OCI-LY3 (cell line): ENCODE measurements at regions not wholly inside any gene's neighbourhood (a gene's known extent, or its start where the extent isn't known, plus 50 kb on each side); places are given as distances from the start of the nearest gene placed in this dataset.

Source experiments
- H2AFZ ChIP-seq: fragments of 200-600, 300-600 bp; shearing (Covaris generic); 2 replicates; pipeline ENCODE4 v1.6.0; 2014; ENCODE audit warnings: antibody characterized with exemption, low read depth, low read length
- H3K27ac ChIP-seq: fragments of 200-600, 300-600 bp; sonication (generic); 2 replicates; pipeline ENCODE4 v1.5.1; 2014; ENCODE audit warnings: mild to moderate bottlenecking, low read length, moderate library complexity, mixed read lengths
- H3K27me3 ChIP-seq: fragments of 200-600, 300-600 bp; sonication (generic); 2 replicates; pipeline ENCODE4 v1.6.1; 2014; ENCODE audit warnings: low read depth, low read length, mixed read lengths
- H3K36me3 ChIP-seq: fragments of 200-600, 300-600 bp; sonication (generic); replicated peaks from 2 replicates; pipeline ENCODE3; 2014; ENCODE audit warnings: low read depth, low read length, mixed read lengths
- H3K4me1 ChIP-seq: fragments of 300-600, 200-600 bp; sonication (generic); 2 replicates; pipeline ENCODE4 v1.6.1; 2014; ENCODE audit warnings: low read length, mixed read lengths
- H3K4me2 ChIP-seq: fragments of 200-600, 300-600 bp; sonication (generic); 2 replicates; pipeline ENCODE4 v1.6.1; 2014; ENCODE audit warnings: low read length, mixed read lengths
- H3K4me3 ChIP-seq: fragments of 300-600, 200-600 bp; sonication (generic); 2 replicates; pipeline ENCODE4 v1.5.1; 2014; ENCODE audit warnings: antibody characterized with exemption, mild to moderate bottlenecking, low read length, moderate library complexity
- H3K79me2 ChIP-seq: fragments of 300-600, 200-600 bp; shearing (Covaris generic); 2 replicates; pipeline ENCODE4 v1.6.1; 2014; ENCODE audit warnings: mild to moderate bottlenecking, low read length, mixed read lengths
- H3K9ac ChIP-seq: fragments of 300-600, 200-600 bp; shearing (Covaris generic); 2 replicates; pipeline ENCODE4 v1.6.0; 2014; ENCODE audit warnings: mild to moderate bottlenecking, low read length, moderate library complexity
- H3K9me3 ChIP-seq: fragments of 200-600, 300-600 bp; shearing (Covaris generic); 2 replicates; pipeline ENCODE4 v1.6.1; 2014; ENCODE audit warnings: low read length, mixed read lengths; ENCODE audit not compliant: insufficient read depth
- H4K20me1 ChIP-seq: fragments of 200-600, 300-600 bp; sonication (generic); 2 replicates; pipeline ENCODE4 v1.6.1; 2016; ENCODE audit warnings: low read length, mixed read lengths; ENCODE audit not compliant: insufficient read depth
- CTCF ChIP-seq: fragments of 200-600, 300-600 bp; sonication (generic); IDR thresholded peaks from 2 replicates; pipeline ENCODE4 v1.5.1; 2014; ENCODE audit warnings: antibody characterized with exemption, low read length, low read depth
- EZH2phosphoT487 ChIP-seq: fragments of 200-600 bp; shearing (Covaris generic); IDR thresholded peaks from 2 replicates; pipeline ENCODE4 v1.6.1; 2018; ENCODE audit warnings: antibody characterized with exemption, mixed run types, low read depth

GRCh38 chr2:37783545-37783944, 112.1 kb upstream of the CDC42EP3 start:
- peaks cover 11% of the 10 kb centered on the region; the same call in 1 of the 2 replicates for H3K9me3 ChIP-seq
- no peak overlapping the region for H3K4me2 ChIP-seq
- H3K79me2 ChIP-seq, result no peaks in the 10 kb centered on the region
- no peaks in the 10 kb centered on the region for H4K20me1 ChIP-seq
- no peak overlapping the region for H3K4me3 ChIP-seq
- no peaks in the 10 kb centered on the region for H3K4me1 ChIP-seq
- no peaks in the 10 kb centered on the region for H3K27me3 ChIP-seq
- no peak overlapping the region for H2AFZ ChIP-seq
- H3K27ac ChIP-seq, result no peak overlapping the region
- no peak overlapping the region for H3K9ac ChIP-seq
- TF ChIP-seq CTCF, result no peak
- no peak for TF ChIP-seq EZH2phosphoT487
- H3K36me3 ChIP-seq, result no peaks in the 10 kb centered on the region

- H3K36me3 ChIP-seq, result no peaks in the 10 kb centered on the region
- H3K9ac ChIP-seq, result no peak overlapping the region
- H3K27ac ChIP-seq, result no peak overlapping the region
- no peaks in the 10 kb centered on the region for H4K20me1 ChIP-seq
- H3K27me3 ChIP-seq, result no peaks in the 10 kb centered on the region
- no peak overlapping the region for H3K4me2 ChIP-seq
- H3K79me2 ChIP-seq, result no peaks in the 10 kb centered on the region
- TF ChIP-seq EZH2phosphoT487 (no peak), CTCF (no peak)
- H2AFZ ChIP-seq, result no peak overlapping the region
- peaks cover 12% of the 10 kb centered on the region; the same call in 1 of the 2 replicates for H3K9me3 ChIP-seq
- no peaks in the 10 kb centered on the region for H3K4me1 ChIP-seq
- H3K4me3 ChIP-seq, result no peak overlapping the region
Observed at GRCh38 chr2:37784071-37784758, 112.8 kb upstream of the CDC42EP3 start.

- Histone ChIP-seq H2AFZ (no peak overlapping the region), H3K36me3 (no peaks in the 10 kb centered on the region)
Observed at GRCh38 chr2:37784759-37785149, 113.3 kb upstream of the CDC42EP3 start.

GRCh38 chr2:37786191-37786698, 114.8 kb upstream of the CDC42EP3 start:
- no peaks in the 10 kb centered on the region for H3K4me1 ChIP-seq
- H3K79me2 ChIP-seq, result no peaks in the 10 kb centered on the region
- peaks cover 12% of the 10 kb centered on the region; the same call in 1 of the 2 replicates for H3K9me3 ChIP-seq
- H3K4me3 ChIP-seq, result no peak overlapping the region
- H3K27ac ChIP-seq, result no peak overlapping the region
- H4K20me1 ChIP-seq, result no peaks in the 10 kb centered on the region
- H2AFZ ChIP-seq, result no peak overlapping the region
- H3K4me2 ChIP-seq, result no peak overlapping the region
- TF ChIP-seq EZH2phosphoT487 (no peak), CTCF (no peak)
- no peak overlapping the region for H3K9ac ChIP-seq
- no peaks in the 10 kb centered on the region for H3K36me3 ChIP-seq
- no peaks in the 10 kb centered on the region for H3K27me3 ChIP-seq

More at GRCh38 chr2:37784759-37785149, 113.3 kb upstream of the CDC42EP3 start:
- Histone ChIP-seq H3K27ac (no peak overlapping the region), H3K9ac (no peak overlapping the region), H3K79me2 (no peaks in the 10 kb centered on the region), H3K4me3 (no peak overlapping the region), H3K4me1 (no peaks in the 10 kb centered on the region), H3K27me3 (no peaks in the 10 kb centered on the region), H3K9me3 (peaks cover 12% of the 10 kb centered on the region; the same call in 1 of the 2 replicates), H3K4me2 (no peak overlapping the region), H4K20me1 (no peaks in the 10 kb centered on the region)
- TF ChIP-seq CTCF (no peak), EZH2phosphoT487 (no peak)
